GM19467 (cell line): ENCODE measurements at regions not wholly inside any gene's neighbourhood (a gene's known extent, or its start where the extent isn't known, plus 50 kb on each side); places are given as distances from the start of the nearest gene placed in this dataset.

Experiments
- ATAC-seq: cut with Tn5 transposase; IDR thresholded peaks from one replicate; pipeline ENCODE4 v1.9.1; 2021; ENCODE audit warnings: mild to moderate bottlenecking, moderate library complexity; ENCODE audit not compliant: unreplicated experiment

DNA sequence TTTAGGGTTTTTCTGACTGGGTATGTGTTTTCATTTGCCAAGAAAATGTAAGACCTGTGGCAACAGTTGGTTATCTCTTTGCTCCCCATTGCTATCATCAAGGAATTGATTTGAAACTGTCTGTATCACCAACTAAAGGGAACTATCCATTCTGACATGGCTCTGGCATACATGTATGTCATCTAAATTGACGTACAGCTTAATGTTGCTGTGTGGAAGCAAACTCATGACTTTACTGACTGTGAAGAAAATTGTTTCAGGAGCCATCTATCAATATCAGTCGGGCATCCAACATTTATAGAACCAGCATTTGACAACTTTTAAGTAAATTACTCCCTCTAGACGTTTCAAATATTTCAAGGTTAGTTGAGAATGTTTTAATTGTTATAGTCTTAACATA is 555.8 kb upstream of the EPHA7 start:
- ATAC-seq: no peak

DNA sequence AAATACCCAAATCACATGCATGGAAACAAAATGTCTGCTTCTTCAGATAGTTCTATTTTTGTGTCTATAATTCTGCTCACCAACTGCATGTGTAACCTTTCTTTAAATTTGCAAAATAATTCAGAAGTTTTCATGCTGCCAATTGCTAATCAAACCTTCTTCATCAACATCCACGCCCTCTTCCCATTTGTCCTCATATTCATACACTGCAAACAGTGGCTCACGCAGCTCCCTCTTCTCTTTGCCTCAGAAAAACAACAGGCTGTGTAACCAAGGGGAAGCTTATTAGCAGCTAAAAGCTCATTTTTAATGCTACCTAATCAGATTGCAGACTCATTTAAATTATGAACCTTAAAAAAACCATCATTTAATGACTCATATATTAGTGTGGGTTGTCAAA is 555.0 kb upstream of the EPHA7 start:
- no peak for ATAC-seq

DNA sequence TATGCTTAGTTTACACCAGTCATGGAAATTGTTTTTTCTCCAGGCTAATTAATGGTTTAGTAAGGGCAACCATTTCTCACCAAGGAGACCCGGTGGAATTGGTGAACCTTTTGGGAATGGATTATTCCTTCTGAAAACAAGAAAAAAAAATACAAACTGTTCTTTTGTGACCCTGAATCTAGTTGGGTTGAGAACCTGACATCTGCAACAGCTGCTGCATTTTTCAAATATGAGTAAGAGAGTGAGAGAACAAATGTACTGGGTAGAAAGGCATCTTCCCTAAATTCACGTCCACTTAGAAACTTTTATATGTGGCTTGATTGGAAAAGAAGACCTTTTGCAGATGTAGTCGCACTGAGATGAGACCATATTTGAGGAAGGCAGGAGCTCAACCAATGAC is 553.4 kb upstream of the EPHA7 start:
- no peak for ATAC-seq

DNA sequence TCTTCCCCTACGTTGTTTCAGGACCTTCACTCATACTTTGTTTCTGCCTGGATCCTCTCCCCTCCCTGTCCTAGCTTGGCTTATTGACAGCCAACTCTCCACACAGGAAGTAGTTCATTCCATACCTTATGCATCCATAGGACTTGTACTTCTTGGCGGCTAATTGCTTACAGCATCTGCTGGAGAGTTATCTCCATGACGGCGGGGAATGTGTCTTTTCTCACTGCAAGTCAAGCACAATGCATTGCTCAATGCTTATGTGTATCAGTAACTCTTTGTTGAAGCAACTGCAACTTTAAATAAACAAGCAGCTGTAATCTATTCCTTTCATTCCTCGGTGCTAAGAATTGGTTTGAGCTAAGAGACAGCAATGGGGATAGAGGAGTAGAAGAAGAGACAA is 551.3 kb upstream of the EPHA7 start:
- no peak for ATAC-seq

- no peak for ATAC-seq
Measured at GRCh38 chr6:93968126-93968525, 548.8 kb upstream of the EPHA7 start.

DNA sequence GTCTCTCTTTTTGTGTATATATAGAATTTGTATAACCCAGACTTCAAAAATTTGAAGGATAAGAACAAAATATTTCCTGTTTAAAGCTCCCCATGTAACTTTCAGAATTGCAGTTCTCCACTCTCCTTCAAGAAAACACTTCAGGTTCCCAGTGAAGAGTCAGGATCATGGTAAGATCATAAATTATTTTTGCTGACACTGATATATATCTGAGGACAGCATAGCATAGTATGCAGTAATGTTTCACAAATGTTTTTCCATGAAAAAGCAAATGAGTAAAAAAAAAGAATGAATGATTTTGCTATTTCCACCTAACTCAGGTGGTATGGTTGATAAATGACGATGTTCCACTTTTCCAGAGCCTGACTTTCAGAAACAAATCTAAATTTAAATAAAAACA is 545.6 kb upstream of the EPHA7 start:
- no peak for ATAC-seq

GRCh38 chr6:93964321-93964720 is 545.0 kb upstream of the EPHA7 start:
- no peak for ATAC-seq

- no peak for ATAC-seq
Measured at GRCh38 chr6:93962566-93962965, 543.2 kb upstream of the EPHA7 start.

- ATAC-seq: no peak
Measured at GRCh38 chr6:93954584-93954983, 535.2 kb upstream of the EPHA7 start.

DNA sequence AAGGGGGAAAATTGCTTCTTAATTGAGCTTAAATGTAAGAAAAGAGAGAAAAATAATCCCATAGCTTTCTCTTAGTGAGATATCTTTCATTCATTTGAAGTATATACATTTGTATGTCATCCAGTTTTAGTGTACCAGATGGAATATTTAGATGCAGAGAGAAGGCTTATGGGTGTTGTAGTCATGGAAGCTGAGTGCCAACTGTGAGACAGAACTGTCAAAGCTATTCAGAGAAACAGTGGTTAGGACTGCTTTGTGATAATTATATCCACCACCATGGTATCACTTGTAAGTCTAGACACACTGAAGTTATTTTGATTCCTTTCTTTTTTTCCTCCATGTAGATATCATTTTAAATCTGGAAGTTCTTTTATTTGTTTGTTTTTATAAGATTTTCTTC is 524.3 kb upstream of the EPHA7 start:
- no peak for ATAC-seq

- no peak for ATAC-seq
Measured at GRCh38 chr6:93940381-93940780, 521.0 kb upstream of the EPHA7 start.

- ATAC-seq: no peak
Measured at GRCh38 chr6:93932175-93932574, 512.8 kb upstream of the EPHA7 start.

DNA sequence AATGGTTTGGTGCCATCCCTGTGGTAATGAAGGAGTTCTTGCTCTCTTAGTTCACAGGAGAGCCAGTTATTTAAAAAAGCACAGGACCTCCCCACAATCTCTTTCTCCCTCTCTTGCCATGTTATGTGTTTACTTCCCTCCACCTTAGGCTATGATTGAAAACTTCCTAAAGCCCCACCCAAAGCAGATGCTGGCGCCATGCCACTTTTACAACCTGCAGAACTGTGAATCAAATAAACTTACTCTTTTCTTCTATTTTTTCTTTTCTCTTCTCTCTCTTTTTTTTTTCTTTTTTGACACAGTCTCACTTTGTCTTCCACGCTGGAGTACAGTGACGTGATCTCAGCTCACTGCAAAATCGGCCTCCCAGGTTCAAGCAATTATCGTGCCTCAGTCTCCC is 508.4 kb upstream of the EPHA7 start:
- ATAC-seq: no peak

- ATAC-seq: no peak
Measured at GRCh38 chr6:93919365-93919764, 500.0 kb upstream of the EPHA7 start.

GRCh38 chr6:93918258-93918657 is 498.9 kb upstream of the EPHA7 start:
- no peak for ATAC-seq

DNA sequence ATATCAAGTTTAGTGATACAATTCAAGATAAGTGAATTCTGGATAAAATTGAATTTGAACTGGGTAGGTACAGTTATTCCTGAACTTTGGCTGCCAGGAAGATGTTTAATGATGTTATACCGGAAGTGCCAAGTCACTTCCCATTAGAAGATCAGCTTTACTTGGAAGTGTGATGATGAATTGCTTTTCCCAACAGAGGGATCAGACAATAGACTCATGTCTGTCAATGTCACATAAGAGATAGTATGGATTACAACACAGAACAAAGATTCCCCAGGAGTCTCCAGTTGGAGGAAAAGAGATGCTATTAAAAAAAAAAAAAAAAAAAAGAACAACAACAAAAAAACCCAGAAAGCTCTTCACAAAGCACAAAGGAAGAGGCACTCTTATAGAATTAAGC is 497.9 kb upstream of the EPHA7 start:
- ATAC-seq: no peak

- no peak for ATAC-seq
Measured at GRCh38 chr6:93916716-93917115, 497.4 kb upstream of the EPHA7 start.

DNA sequence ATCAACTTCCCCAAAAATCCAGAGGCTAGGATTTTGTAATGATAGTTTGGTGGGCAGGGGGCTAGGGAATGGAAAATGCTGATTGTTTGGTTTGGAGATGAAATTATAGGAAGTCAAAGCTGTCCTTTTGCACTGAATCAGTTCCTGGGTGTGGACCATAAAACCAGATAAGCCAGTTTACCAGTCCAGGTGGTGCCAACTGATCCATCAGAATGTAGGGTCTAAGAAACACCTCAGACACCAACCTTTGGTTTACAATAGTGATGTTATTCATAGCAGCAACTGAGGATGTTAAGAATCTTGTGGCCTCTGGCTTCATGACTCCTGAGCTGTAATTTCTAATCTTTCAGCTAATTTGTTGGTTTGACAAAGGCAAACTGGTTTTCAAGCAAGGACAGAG is 496.6 kb upstream of the EPHA7 start:
- ATAC-seq: no peak

DNA sequence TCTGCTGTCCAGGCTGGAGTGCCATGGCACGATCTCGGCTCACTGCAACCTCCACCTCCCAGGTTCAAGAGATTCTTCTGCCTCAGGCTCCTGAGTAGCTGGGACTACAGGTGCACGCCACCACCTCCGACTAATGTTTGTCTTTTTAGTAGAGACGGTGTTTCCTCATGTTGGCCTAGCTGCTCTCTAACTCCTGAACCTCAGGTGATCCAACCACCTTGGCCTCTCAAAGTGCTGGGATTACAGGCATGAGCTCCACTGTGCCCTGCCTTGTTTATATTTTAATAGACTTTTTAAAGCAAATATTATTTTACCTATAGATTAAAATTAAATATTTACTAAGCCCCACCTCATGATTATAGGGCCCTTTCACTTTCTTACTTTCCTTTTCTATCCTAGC is 483.2 kb upstream of the EPHA7 start:
- ATAC-seq: no peak

DNA sequence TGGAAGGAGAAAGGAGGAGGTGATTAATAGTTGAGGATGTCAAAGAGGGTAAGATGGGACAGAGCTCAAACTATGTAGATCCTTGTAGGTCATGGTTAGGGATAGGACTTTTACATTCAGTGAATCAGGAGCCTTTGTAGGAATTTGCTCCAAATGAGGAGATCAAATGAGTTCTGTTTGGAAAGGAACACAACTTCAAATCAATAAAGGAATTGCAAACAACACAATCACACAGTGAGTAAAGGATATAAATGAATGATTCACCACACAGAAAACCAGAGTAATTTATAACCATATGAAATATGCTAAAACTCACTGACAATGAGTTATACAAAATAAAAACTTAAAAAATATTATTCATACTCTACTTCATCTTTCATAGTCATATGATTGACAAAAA is 480.8 kb upstream of the EPHA7 start:
- ATAC-seq: no peak

GRCh38 chr6:93896081-93896480 is 476.7 kb upstream of the EPHA7 start:
- ATAC-seq: no peak

- no peak for ATAC-seq
Measured at GRCh38 chr6:93894521-93894920, 475.2 kb upstream of the EPHA7 start.

DNA sequence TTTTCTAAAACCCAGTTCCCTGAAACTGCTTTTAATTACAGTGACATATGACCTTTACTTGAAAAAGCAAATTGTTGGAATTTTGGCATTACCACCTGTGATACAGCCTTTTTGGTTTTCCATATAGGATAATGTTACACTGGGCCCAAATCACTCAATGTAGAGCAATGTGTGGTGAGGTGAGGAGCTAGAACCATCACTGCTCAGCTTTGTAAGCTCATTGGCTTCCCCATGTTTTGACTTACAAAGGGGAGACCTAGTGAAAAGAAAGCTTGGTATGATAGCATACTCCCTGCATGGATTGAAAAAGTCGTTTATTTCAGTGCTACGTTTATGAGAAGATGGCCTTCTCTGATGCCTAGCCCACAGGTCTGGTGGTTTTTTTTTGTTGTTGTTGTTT is 470.4 kb upstream of the EPHA7 start:
- ATAC-seq: no peak

GRCh38 chr6:93886416-93886815 is 467.1 kb upstream of the EPHA7 start:
- no peak for ATAC-seq
